CD14-positive monocyte (primary cell): ENCODE measurements at regions not wholly inside any gene's neighbourhood (a gene's known extent, or its start where the extent isn't known, plus 50 kb on each side); places are given as distances from the start of the nearest gene placed in this dataset.

Source experiments
- DNase-seq, 3 donors: peaks; one replicate each; pipeline ENCODE4 v3.0.0-alpha.2; 2011 to 2022
- H2AFZ ChIP-seq: 2 replicates; pipeline ENCODE4 v1.6.0; 2012; ENCODE audit warnings: mild to moderate bottlenecking, low read depth, low read length, inconsistent platforms; ENCODE audit not compliant: insufficient read depth, poor library complexity, severe bottlenecking
- H3K27ac ChIP-seq, 2 donors: 1 replicate in 1 of 2; 2 replicates in 1 of 2; pipeline ENCODE4 v1.5.1; 2012 to 2013; ENCODE audit warnings: low read length in 2 of 2, control low read depth in 1 of 2, inconsistent platforms in 1 of 2, low read depth in 1 of 2, mild to moderate bottlenecking in 1 of 2
- H3K27me3 ChIP-seq, 2 donors: one replicate each; pipeline versions ENCODE4 v1.6.0 to v1.6.1; 2011 to 2013; ENCODE audit warnings: low read length in 2 of 2; ENCODE audit not compliant: control insufficient read depth in 2 of 2, insufficient read depth in 2 of 2
- H3K36me3 ChIP-seq, 2 donors: replicated peaks in 1 of 2; 1 replicate in 1 of 2; 2 replicates in 1 of 2; pipeline versions ENCODE4 v1.5.1 to v1.6.1; 2012 to 2013; ENCODE audit warnings: low read length in 2 of 2, control low read depth in 1 of 2, inconsistent platforms in 1 of 2, mild to moderate bottlenecking in 1 of 2; ENCODE audit not compliant: insufficient read depth in 2 of 2, control insufficient read depth in 1 of 2
- H3K4me1 ChIP-seq, 2 donors: 1 replicate in 1 of 2; 2 replicates in 1 of 2; pipeline versions ENCODE4 v1.5.1 to v1.6.1; 2012 to 2013; ENCODE audit warnings: low read length in 2 of 2, control low read depth in 1 of 2, inconsistent platforms in 1 of 2, mild to moderate bottlenecking in 1 of 2, moderate library complexity in 1 of 2; ENCODE audit not compliant: insufficient read depth in 2 of 2, control insufficient read depth in 1 of 2
- H3K4me2 ChIP-seq: replicated peaks from 2 replicates; pipeline ENCODE3; 2012; ENCODE audit warnings: low read length, moderate library complexity, mild to moderate bottlenecking; ENCODE audit not compliant: poor library complexity, severe bottlenecking; ENCODE audit errors: extremely low read depth
- H3K4me3 ChIP-seq, 3 experiments: fragments of 200-600 bp in 1 of 3; sonication (generic) in 1 of 3; replicated peaks in 1 of 3; 1 replicate in 2 of 3; 2 replicates in 1 of 3; pipeline ENCODE4 v1.5.1; 2011 to 2013; ENCODE audit warnings: low read length in 3 of 3, mild to moderate bottlenecking in 3 of 3, control low read depth in 2 of 3, low read depth in 2 of 3, inconsistent platforms in 1 of 3, moderate library complexity in 1 of 3
- H3K79me2 ChIP-seq: 2 replicates; pipeline ENCODE4 v1.6.0; 2012; ENCODE audit warnings: mild to moderate bottlenecking, control low read depth, inconsistent platforms, low read length, moderate library complexity; ENCODE audit not compliant: insufficient read depth
- H3K9ac ChIP-seq: 2 replicates; pipeline ENCODE4 v1.6.0; 2017; ENCODE audit warnings: low read length, mild to moderate bottlenecking; ENCODE audit not compliant: insufficient read depth, poor library complexity, severe bottlenecking
- H3K9me3 ChIP-seq, 2 donors: replicated peaks in 1 of 2; 1 replicate in 1 of 2; 2 replicates in 1 of 2; pipeline versions ENCODE4 v1.5.1 to v1.6.1; 2012 to 2013; ENCODE audit warnings: low read length in 2 of 2, control low read depth in 1 of 2; ENCODE audit not compliant: control insufficient read depth in 1 of 2, insufficient read depth in 1 of 2
- H4K20me1 ChIP-seq: 2 replicates; pipeline ENCODE4 v1.6.0; 2012; ENCODE audit warnings: mild to moderate bottlenecking, low read length, control low read depth, moderate library complexity; ENCODE audit not compliant: insufficient read depth
- H3K27ac Mint-ChIP-seq, 7 donors: one replicate each; pipeline ENCODE4 v1.8.0; 2020; ENCODE audit warnings: mild to moderate bottlenecking in 7 of 7, mixed read lengths in 7 of 7, moderate library complexity in 6 of 7, inconsistent platforms in 2 of 7
- H3K27me3 Mint-ChIP-seq, 3 donors: one replicate each; pipeline ENCODE4 v1.8.0; 2021 to 2022; ENCODE audit warnings: low read depth in 3 of 3, mild to moderate bottlenecking in 3 of 3, mixed read lengths in 3 of 3, moderate library complexity in 3 of 3, inconsistent platforms in 1 of 3
- H3K36me3 Mint-ChIP-seq, 2 donors: one replicate each; pipeline ENCODE4 v1.8.0; 2020; ENCODE audit warnings: mixed read lengths in 2 of 2, inconsistent platforms in 1 of 2, mild to moderate bottlenecking in 1 of 2
- H3K4me1 Mint-ChIP-seq: one replicate; pipeline ENCODE4 v1.8.0; 2020; ENCODE audit warnings: mild to moderate bottlenecking, mixed read lengths
- H3K4me3 Mint-ChIP-seq, 2 donors: one replicate each; pipeline ENCODE4 v1.8.0; 2020; ENCODE audit warnings: mild to moderate bottlenecking in 2 of 2, mixed read lengths in 2 of 2, moderate library complexity in 1 of 2
- H3K9me3 Mint-ChIP-seq, 7 donors: one replicate each; pipeline ENCODE4 v1.8.0; 2020 to 2022; ENCODE audit warnings: mixed read lengths in 7 of 7, mild to moderate bottlenecking in 6 of 7, moderate library complexity in 6 of 7, inconsistent platforms in 2 of 7
- CTCF ChIP-seq: fragments of 200-600 bp; IDR thresholded peaks from one replicate; pipeline ENCODE4 v1.8.0; 2022; ENCODE audit warnings: antibody characterized with exemption, mild to moderate bottlenecking
- WGBS: methylation state at CpG from one replicate; pipeline ENCODE4 v1.1.5; 2013; ENCODE audit warnings: missing lambda C conversion rate; ENCODE audit not compliant: insufficient coverage; 5-methylcytosine and 5-hydroxymethylcytosine counted together
- intact Hi-C, 2 donors: fragments of 100-400 bp; cut with micrococcal nuclease; formaldehyde crosslinking; loops; one replicate each; pipeline versions ENCODE4 v1.15.0 to v1.15.1; 2023

- Histone ChIP-seq H3K9ac (no peak overlapping the region), H3K27me3 (no peaks in the 10 kb centered on the region), H3K79me2 (no peaks in the 10 kb centered on the region), H3K9me3 (no peaks in the 10 kb centered on the region), H2AFZ (no peak overlapping the region), H3K4me3 (no peak overlapping the region), H3K4me2 (no peak overlapping the region), H3K27ac (no peak overlapping the region), H3K36me3 (no peaks in the 10 kb centered on the region), H3K4me1 (no peaks in the 10 kb centered on the region), H4K20me1 (no peaks in the 10 kb centered on the region)
- WGBS, result no CpG with 5 or more reads among the region's 3 CpGs
- H3K4me3 Mint-ChIP-seq, result no peak overlapping the region
- TF ChIP-seq CTCF, result no peak
- H3K27ac Mint-ChIP-seq, result no peak overlapping the region
- no peak for DNase-seq
- intact Hi-C loops, result no loop called here
- no peaks in the 10 kb centered on the region for H3K4me1 Mint-ChIP-seq
- no peaks in the 10 kb centered on the region for H3K27me3 Mint-ChIP-seq
- H3K36me3 Mint-ChIP-seq, result no peaks in the 10 kb centered on the region
- peaks cover 0 to 3% (median 0%) of the 10 kb centered on the region in 7 donors for H3K9me3 Mint-ChIP-seq
Measured at GRCh38 chr16:52069866-52070265, 477.1 kb downstream of the TOX3 start.

- Histone ChIP-seq H3K36me3 (no peaks in the 10 kb centered on the region), H3K4me3 (no peak overlapping the region), H3K9me3 (no peaks in the 10 kb centered on the region), H4K20me1 (no peaks in the 10 kb centered on the region), H3K79me2 (no peaks in the 10 kb centered on the region), H3K27ac (no peak overlapping the region), H2AFZ (no peak overlapping the region), H3K9ac (no peak overlapping the region), H3K4me1 (no peaks in the 10 kb centered on the region), H3K27me3 (no peaks in the 10 kb centered on the region), H3K4me2 (no peak overlapping the region)
- TF ChIP-seq CTCF, result no peak
- Mint-ChIP-seq H3K27ac (no peak overlapping the region), H3K4me3 (no peak overlapping the region), H3K9me3 (peaks cover 0 to 2% (median 0%) of the 10 kb centered on the region in 7 donors), H3K27me3 (no peaks in the 10 kb centered on the region), H3K4me1 (no peaks in the 10 kb centered on the region), H3K36me3 (no peaks in the 10 kb centered on the region)
- WGBS, result 54% methylated on average over 4 of the region's 8 CpGs
- intact Hi-C loops, result no loop called here
- DNase-seq, result no peak
Measured at GRCh38 chr16:52068447-52069074, 478.4 kb downstream of the TOX3 start.
